ENCODE measurements at regions not wholly inside any gene's neighbourhood (a gene's known extent, or its start where the extent isn't known, plus 50 kb on each side); places are given as distances from the start of the nearest gene placed in this dataset.
A peak's percentile ranks its signal among the peaks of the same experiment; 100 is the strongest.
"Not testable (repeated sequence)": the region's sequence is repeated elsewhere in the genome, so short reads cannot be mapped to it uniquely, and the experiment has no call there.

GRCh38 chr6:25127076-25127837 is 151.9 kb upstream of the CARMIL1 start:
- DNase-seq: no peak

- no peak for DNase-seq
Observed at GRCh38 chr6:25130518-25130917, 148.7 kb upstream of the CARMIL1 start.

DNA sequence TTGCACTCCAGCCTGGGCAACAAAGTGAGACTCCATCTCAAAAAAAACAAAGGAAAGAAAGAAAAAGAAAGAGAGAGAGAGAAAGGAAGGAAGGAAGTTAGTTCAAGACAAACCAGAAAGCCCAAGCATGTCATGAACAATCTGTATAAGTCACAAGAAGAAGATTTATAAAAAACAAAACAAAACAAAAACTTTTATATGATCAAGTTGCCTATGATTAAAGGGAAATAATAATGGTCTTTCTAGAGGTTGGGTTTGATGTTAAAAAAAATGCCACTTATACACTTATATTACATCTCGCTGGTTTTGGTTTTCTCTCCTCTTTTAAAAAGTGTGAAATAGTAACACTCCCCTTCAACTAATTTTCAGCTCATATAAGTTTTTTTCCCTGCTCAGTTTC is 146.2 kb upstream of the CARMIL1 start:
- no peak for DNase-seq

- DNase-seq: no peak
Observed at GRCh38 chr6:25133568-25133967, 145.6 kb upstream of the CARMIL1 start.

DNA sequence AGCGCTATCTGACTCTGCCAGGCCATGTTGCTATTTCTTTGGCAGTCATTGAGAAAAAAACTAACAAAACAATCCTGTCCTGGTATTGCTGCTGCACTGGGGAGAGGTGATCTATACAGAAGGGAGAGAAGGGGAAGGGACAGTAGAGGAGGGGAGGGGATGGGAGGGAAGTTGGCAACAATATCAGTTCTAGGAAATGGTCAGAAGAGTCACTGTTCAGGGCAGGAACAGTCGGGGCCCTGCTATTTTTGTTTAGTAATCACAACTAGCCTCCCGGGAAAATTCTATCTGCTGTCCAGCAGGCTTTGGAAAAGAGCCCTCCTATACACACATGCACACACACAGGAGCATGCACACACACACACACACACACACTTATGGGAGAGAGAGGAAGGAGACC is 142.3 kb upstream of the CARMIL1 start:
- DNase-seq: peak; percentile 41 to 43

- DNase-seq: peak in 1 of 2 experiments; percentile 29
Observed at GRCh38 chr6:25137480-25137879, 141.7 kb upstream of the CARMIL1 start.

- DNase-seq: peak in 1 of 2 experiments; percentile 64
Observed at GRCh38 chr6:25137916-25138232, 141.3 kb upstream of the CARMIL1 start.

GRCh38 chr6:25138233-25138933 is 140.8 kb upstream of the CARMIL1 start:
- peak; percentile 81 to 82 for DNase-seq

DNA sequence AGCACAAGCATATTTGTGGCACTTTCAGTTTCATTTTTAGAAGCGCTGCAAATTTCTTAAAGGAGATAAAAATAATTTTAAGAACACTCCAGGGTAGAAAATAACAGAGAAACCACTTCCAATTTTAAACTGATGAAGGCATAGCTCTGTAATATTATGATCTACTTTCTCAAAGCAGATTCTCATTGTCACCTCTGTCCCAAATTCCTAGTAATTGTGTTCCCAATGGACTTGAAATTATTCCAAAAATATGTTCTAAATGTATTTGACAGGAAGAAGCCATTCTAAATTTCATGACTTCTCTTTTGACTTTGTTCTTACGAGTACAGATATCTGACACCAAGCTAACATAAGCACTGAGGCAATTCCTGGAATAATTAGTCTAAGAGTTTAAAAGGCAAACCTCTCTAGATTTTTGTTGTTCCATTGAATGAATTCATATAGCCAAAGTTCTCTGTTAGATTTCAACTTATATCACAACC is 140.2 kb upstream of the CARMIL1 start:
- no peak for DNase-seq

GRCh38 chr6:25139608-25140007 is 139.6 kb upstream of the CARMIL1 start:
- not testable (repeated sequence) for DNase-seq

GRCh38 chr6:25142506-25142905 is 136.7 kb upstream of the CARMIL1 start:
- DNase-seq: no peak

- no peak for DNase-seq
Observed at GRCh38 chr6:25144919-25145318, 134.3 kb upstream of the CARMIL1 start.

GRCh38 chr6:25147223-25147622 is 132.0 kb upstream of the CARMIL1 start:
- DNase-seq: no peak

GRCh38 chr6:25150031-25150430 is 129.1 kb upstream of the CARMIL1 start:
- DNase-seq: no peak

- DNase-seq: no peak
Observed at GRCh38 chr6:25150863-25151262, 128.3 kb upstream of the CARMIL1 start.

- no peak for DNase-seq
Observed at GRCh38 chr6:25153079-25153478, 126.1 kb upstream of the CARMIL1 start.

- DNase-seq: no peak
Observed at GRCh38 chr6:25154034-25154596, 125.1 kb upstream of the CARMIL1 start.

DNA sequence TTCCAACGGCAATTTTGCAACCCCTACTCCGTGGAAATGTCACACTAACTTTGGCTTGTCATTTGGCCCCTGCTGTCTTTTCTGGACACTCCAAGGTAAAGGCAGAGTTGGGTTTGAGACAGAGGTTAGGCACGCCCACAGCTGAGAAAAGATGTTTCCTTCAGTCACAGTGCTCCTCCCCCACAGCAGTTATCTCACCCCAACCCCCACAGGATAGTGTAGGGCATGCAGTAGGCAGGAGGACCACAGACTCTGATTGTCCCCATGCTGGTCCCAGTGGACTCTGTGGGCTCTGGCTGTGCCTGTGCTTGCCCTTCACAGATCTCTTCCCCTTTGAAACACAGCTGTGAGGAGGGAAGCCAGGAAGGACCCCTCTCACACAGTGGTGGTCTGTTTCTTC is 124.0 kb upstream of the CARMIL1 start:
- no peak for DNase-seq

DNA sequence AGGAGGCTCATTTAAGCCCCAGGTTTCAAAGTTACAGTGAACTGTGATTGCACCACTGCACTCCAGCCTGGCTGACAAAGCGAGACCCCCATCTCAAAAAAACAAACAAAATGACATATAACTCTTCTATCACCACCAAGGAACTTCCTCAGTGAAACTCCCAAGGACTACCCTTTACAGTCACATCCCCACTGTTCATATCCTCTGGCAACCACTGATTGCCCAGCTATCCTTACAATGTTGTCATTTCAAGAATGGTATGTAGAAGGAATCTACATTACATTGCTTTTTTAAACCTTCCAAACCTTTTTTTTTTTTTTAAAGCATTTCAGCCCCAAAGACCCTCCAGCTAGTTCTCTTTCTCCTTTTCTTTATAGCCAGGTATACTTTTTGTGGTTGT is 123.1 kb upstream of the CARMIL1 start:
- DNase-seq: no peak

DNA sequence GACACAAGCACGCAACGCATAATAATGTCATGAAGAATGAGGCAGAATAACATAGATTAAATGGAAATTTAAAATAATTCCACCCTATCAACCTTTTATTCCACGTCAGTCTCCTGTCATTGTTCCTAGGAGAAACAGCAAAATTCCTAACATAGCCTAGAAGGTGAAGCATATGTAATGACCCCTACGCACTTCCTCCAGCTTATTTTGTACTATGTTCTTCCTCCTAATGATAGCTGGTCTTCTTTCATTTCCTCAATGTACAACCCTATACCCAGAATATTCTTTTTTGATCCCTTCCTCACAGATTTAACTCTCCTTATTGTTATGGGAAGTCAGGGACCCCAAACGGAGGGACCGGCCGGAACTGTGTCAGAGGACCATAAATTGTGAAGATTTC is 122.0 kb upstream of the CARMIL1 start:
- DNase-seq: no peak

DNA sequence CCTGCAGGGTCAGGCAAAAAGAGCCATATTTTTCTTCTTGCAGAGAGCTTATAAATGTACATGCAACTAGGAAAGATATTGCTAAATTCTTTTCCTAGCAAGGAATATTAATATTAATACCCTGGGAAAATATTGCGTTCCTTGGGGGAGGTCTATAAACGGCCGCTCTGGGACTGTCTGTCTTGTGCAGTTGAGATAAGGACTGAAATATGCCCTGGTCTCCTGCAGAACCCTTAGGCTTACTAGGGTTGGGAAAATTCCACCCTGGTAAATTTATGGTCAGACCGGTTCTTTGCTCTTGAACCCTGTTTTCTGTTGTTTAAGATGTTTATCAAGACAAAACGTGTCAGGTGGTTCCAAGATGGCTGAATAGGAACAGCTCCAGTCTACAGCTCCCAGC is 121.3 kb upstream of the CARMIL1 start:
- no peak for DNase-seq

- DNase-seq: not testable (repeated sequence)
Observed at GRCh38 chr6:25160134-25160533, 119.0 kb upstream of the CARMIL1 start.

DNA sequence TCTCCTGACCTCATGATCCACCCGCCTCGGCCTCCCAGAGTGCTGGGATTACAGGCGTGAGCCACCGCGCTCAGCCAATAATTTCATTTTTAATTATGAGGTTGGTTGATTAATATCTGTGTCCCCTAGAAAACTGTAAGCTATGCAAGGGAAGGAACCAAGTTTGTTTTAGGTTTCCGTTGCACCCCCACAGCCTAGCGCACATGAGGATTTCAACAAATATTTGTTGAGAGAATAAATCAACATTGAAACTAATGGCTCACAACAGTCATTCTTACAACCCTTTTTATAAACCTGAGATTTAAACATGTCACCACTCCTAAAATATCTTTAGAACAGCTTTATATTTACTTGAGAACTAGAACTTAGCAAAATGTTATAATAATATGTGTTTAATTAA is 114.0 kb upstream of the CARMIL1 start:
- no peak for DNase-seq

- no peak for DNase-seq
Observed at GRCh38 chr6:25165800-25166199, 113.4 kb upstream of the CARMIL1 start.
